ENCODE measurements at regions not wholly inside any gene's neighbourhood (a gene's known extent, or its start where the extent isn't known, plus 50 kb on each side); places are given as distances from the start of the nearest gene placed in this dataset.

DNA sequence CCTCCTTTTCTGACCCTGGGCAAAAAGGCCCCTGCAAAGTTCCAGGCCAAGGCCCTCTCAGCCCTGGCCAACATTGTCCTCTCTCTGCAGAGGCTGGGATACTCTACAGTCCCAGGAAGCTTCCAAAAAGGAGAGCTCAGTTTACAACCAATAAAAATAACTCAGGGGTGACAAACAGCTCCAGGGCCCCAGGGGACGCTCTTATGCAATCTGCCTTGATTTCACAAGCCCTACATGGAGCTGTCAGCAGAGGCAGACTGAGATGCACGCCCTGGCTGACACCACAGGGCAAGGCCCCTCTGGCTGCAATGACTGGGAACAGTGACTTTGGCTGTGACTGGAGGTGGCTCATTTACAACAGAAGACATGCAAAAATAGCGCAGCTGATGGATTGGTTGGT is 129.0 kb upstream of the MED13L start (continued):
- TF ChIP-seq, protein P1, sequence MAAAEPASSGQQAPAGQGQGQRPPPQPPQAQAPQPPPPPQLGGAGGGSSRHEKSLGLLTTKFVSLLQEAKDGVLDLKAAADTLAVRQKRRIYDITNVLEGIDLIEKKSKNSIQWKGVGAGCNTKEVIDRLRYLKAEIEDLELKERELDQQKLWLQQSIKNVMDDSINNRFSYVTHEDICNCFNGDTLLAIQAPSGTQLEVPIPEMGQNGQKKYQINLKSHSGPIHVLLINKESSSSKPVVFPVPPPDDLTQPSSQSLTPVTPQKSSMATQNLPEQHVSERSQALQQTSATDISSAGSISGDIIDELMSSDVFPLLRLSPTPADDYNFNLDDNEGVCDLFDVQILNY (CRISPR knock-in tag; conservative IDR thresholded peaks at IDR 0.05) = no peak
- TF ChIP-seq KMT2A (CRISPR knock-in tag; IDR thresholded peaks at IDR 0.05) (0 out of 2 replicates have a peak, but pooled peaks have one; percentile 40), ZNF891 (CRISPR knock-in tag; IDR thresholded peaks at IDR 0.05) (no peak), ZNF274 (CRISPR knock-in tag; IDR thresholded peaks at IDR 0.05) (no peak), MTA1 (CRISPR knock-in tag; IDR thresholded peaks at IDR 0.05; ENCODE audit: borderline replicate concordance) (no peak), ZNF746 (CRISPR knock-in tag; IDR thresholded peaks at IDR 0.05) (no peak), JUND (CRISPR knock-in tag; IDR thresholded peaks at IDR 0.05) (no peak), MEIS1 (CRISPR knock-in tag; IDR thresholded peaks at IDR 0.05; ENCODE audit: borderline replicate concordance) (peak; percentile 32; the same call in 1 of the 2 replicates), GATAD2A (CRISPR knock-in tag; IDR thresholded peaks at IDR 0.05) (peak; percentile 77), HDAC2 (CRISPR knock-in tag; IDR thresholded peaks at IDR 0.05) (peak; percentile 52; the same call in 1 of the 2 replicates), ERF (CRISPR knock-in tag; IDR thresholded peaks at IDR 0.05) (0 out of 2 replicates have a peak, but pooled peaks have one; percentile 23), SALL1 (CRISPR knock-in tag; IDR thresholded peaks at IDR 0.05) (peak; percentile 83)
- TF ChIP-seq, protein P2, sequence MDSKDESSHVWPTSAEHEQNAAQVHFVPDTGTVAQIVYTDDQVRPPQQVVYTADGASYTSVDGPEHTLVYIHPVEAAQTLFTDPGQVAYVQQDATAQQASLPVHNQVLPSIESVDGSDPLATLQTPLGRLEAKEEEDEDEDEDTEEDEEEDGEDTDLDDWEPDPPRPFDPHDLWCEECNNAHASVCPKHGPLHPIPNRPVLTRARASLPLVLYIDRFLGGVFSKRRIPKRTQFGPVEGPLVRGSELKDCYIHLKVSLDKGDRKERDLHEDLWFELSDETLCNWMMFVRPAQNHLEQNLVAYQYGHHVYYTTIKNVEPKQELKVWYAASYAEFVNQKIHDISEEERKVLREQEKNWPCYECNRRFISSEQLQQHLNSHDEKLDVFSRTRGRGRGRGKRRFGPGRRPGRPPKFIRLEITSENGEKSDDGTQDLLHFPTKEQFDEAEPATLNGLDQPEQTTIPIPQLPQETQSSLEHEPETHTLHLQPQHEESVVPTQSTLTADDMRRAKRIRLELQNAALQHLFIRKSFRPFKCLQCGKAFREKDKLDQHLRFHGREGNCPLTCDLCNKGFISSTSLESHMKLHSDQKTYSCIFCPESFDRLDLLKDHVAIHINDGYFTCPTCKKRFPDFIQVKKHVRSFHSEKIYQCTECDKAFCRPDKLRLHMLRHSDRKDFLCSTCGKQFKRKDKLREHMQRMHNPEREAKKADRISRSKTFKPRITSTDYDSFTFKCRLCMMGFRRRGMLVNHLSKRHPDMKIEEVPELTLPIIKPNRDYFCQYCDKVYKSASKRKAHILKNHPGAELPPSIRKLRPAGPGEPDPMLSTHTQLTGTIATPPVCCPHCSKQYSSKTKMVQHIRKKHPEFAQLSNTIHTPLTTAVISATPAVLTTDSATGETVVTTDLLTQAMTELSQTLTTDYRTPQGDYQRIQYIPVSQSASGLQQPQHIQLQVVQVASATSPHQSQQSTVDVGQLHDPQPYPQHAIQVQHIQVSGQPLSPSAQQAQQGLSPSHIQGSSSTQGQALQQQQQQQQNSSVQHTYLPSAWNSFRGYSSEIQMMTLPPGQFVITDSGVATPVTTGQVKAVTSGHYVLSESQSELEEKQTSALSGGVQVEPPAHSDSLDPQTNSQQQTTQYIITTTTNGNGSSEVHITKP (CRISPR knock-in tag; IDR thresholded peaks at IDR 0.05; ENCODE audit: low read depth) = 0 out of 2 replicates have a peak, but pooled peaks have one; percentile 42
- TF ChIP-seq, protein P3, sequence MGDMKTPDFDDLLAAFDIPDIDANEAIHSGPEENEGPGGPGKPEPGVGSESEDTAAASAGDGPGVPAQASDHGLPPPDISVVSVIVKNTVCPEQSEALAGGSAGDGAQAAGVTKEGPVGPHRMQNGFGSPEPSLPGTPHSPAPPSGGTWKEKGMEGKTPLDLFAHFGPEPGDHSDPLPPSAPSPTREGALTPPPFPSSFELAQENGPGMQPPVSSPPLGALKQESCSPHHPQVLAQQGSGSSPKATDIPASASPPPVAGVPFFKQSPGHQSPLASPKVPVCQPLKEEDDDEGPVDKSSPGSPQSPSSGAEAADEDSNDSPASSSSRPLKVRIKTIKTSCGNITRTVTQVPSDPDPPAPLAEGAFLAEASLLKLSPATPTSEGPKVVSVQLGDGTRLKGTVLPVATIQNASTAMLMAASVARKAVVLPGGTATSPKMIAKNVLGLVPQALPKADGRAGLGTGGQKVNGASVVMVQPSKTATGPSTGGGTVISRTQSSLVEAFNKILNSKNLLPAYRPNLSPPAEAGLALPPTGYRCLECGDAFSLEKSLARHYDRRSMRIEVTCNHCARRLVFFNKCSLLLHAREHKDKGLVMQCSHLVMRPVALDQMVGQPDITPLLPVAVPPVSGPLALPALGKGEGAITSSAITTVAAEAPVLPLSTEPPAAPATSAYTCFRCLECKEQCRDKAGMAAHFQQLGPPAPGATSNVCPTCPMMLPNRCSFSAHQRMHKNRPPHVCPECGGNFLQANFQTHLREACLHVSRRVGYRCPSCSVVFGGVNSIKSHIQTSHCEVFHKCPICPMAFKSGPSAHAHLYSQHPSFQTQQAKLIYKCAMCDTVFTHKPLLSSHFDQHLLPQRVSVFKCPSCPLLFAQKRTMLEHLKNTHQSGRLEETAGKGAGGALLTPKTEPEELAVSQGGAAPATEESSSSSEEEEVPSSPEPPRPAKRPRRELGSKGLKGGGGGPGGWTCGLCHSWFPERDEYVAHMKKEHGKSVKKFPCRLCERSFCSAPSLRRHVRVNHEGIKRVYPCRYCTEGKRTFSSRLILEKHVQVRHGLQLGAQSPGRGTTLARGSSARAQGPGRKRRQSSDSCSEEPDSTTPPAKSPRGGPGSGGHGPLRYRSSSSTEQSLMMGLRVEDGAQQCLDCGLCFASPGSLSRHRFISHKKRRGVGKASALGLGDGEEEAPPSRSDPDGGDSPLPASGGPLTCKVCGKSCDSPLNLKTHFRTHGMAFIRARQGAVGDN (CRISPR knock-in tag; IDR thresholded peaks at IDR 0.05) = 0 out of 2 replicates have a peak, but pooled peaks have one; percentile 10
- TF ChIP-seq, protein P4, sequence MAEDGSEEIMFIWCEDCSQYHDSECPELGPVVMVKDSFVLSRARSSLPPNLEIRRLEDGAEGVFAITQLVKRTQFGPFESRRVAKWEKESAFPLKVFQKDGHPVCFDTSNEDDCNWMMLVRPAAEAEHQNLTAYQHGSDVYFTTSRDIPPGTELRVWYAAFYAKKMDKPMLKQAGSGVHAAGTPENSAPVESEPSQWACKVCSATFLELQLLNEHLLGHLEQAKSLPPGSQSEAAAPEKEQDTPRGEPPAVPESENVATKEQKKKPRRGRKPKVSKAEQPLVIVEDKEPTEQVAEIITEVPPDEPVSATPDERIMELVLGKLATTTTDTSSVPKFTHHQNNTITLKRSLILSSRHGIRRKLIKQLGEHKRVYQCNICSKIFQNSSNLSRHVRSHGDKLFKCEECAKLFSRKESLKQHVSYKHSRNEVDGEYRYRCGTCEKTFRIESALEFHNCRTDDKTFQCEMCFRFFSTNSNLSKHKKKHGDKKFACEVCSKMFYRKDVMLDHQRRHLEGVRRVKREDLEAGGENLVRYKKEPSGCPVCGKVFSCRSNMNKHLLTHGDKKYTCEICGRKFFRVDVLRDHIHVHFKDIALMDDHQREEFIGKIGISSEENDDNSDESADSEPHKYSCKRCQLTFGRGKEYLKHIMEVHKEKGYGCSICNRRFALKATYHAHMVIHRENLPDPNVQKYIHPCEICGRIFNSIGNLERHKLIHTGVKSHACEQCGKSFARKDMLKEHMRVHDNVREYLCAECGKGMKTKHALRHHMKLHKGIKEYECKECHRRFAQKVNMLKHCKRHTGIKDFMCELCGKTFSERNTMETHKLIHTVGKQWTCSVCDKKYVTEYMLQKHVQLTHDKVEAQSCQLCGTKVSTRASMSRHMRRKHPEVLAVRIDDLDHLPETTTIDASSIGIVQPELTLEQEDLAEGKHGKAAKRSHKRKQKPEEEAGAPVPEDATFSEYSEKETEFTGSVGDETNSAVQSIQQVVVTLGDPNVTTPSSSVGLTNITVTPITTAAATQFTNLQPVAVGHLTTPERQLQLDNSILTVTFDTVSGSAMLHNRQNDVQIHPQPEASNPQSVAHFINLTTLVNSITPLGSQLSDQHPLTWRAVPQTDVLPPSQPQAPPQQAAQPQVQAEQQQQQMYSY (CRISPR knock-in tag; IDR thresholded peaks at IDR 0.05) = no peak
- TF ChIP-seq, protein P5, sequence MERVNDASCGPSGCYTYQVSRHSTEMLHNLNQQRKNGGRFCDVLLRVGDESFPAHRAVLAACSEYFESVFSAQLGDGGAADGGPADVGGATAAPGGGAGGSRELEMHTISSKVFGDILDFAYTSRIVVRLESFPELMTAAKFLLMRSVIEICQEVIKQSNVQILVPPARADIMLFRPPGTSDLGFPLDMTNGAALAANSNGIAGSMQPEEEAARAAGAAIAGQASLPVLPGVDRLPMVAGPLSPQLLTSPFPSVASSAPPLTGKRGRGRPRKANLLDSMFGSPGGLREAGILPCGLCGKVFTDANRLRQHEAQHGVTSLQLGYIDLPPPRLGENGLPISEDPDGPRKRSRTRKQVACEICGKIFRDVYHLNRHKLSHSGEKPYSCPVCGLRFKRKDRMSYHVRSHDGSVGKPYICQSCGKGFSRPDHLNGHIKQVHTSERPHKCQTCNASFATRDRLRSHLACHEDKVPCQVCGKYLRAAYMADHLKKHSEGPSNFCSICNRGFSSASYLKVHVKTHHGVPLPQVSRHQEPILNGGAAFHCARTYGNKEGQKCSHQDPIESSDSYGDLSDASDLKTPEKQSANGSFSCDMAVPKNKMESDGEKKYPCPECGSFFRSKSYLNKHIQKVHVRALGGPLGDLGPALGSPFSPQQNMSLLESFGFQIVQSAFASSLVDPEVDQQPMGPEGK (CRISPR knock-in tag; IDR thresholded peaks at IDR 0.05) = peak; percentile 51; the same call in 1 of the 2 replicates
